WTC11 (cell line): ENCODE measurements at regions not wholly inside any gene's neighbourhood (a gene's known extent, or its start where the extent isn't known, plus 50 kb on each side); places are given as distances from the start of the nearest gene placed in this dataset.

Experiments
- ESRRA ChIP-seq: sonication (generic); formaldehyde crosslinking; IDR thresholded peaks from 2 replicates; pipeline ENCODE4 v1.8.1; 2022; ENCODE audit warnings: mild to moderate bottlenecking, missing genetic modification reagents, borderline replicate concordance
- HMGXB4 ChIP-seq: sonication (generic); formaldehyde crosslinking; IDR thresholded peaks from 2 replicates; pipeline ENCODE4 v1.8.1; 2023; ENCODE audit warnings: mild to moderate bottlenecking, moderate library complexity, missing genetic modification reagents
- KAT7 ChIP-seq: sonication (generic); formaldehyde crosslinking; IDR thresholded peaks from 2 replicates; pipeline ENCODE4 v1.8.1; 2023; ENCODE audit warnings: missing genetic modification reagents, mild to moderate bottlenecking, borderline replicate concordance
- NFYB ChIP-seq: sonication (generic); formaldehyde crosslinking; conservative IDR thresholded peaks from 2 replicates; pipeline ENCODE4 v1.8.0; 2022; ENCODE audit warnings: low read depth, missing genetic modification reagents
- SP1 ChIP-seq: sonication (generic); formaldehyde crosslinking; conservative IDR thresholded peaks from 2 replicates; pipeline ENCODE4 v1.8.1; 2022; ENCODE audit warnings: missing genetic modification reagents
- ZBTB21 ChIP-seq: sonication (generic); formaldehyde crosslinking; IDR thresholded peaks from 2 replicates; pipeline ENCODE4 v1.8.1; 2023; ENCODE audit warnings: mild to moderate bottlenecking, missing genetic modification reagents, borderline replicate concordance
- TF ChIP-seq, protein P1 (sequence below): fragments of 200-600 bp; IDR thresholded peaks from 2 replicates; pipeline ENCODE4 v1.8.0; 2022; ENCODE audit warnings: antibody characterized with exemption
- TF ChIP-seq, protein P2 (sequence below): sonication (generic); formaldehyde crosslinking; IDR thresholded peaks from 2 replicates; pipeline ENCODE4 v1.8.0; 2022; ENCODE audit warnings: mild to moderate bottlenecking, missing genetic modification reagents
- TF ChIP-seq, protein P3 (sequence below): sonication (generic); formaldehyde crosslinking; IDR thresholded peaks from 2 replicates; pipeline ENCODE4 v1.8.0; 2022; ENCODE audit warnings: missing genetic modification reagents

- TF ChIP-seq, protein P1, sequence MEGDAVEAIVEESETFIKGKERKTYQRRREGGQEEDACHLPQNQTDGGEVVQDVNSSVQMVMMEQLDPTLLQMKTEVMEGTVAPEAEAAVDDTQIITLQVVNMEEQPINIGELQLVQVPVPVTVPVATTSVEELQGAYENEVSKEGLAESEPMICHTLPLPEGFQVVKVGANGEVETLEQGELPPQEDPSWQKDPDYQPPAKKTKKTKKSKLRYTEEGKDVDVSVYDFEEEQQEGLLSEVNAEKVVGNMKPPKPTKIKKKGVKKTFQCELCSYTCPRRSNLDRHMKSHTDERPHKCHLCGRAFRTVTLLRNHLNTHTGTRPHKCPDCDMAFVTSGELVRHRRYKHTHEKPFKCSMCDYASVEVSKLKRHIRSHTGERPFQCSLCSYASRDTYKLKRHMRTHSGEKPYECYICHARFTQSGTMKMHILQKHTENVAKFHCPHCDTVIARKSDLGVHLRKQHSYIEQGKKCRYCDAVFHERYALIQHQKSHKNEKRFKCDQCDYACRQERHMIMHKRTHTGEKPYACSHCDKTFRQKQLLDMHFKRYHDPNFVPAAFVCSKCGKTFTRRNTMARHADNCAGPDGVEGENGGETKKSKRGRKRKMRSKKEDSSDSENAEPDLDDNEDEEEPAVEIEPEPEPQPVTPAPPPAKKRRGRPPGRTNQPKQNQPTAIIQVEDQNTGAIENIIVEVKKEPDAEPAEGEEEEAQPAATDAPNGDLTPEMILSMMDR, result no peak
- TF ChIP-seq NFYB (CRISPR knock-in tag) (no peak), KAT7 (CRISPR knock-in tag) (no peak), ESRRA (CRISPR knock-in tag) (no peak), SP1 (CRISPR knock-in tag) (no peak), HMGXB4 (CRISPR knock-in tag) (no peak), ZBTB21 (CRISPR knock-in tag) (no peak)
- TF ChIP-seq, protein P2, sequence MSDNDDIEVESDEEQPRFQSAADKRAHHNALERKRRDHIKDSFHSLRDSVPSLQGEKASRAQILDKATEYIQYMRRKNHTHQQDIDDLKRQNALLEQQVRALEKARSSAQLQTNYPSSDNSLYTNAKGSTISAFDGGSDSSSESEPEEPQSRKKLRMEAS (CRISPR knock-in tag), result no peak
- TF ChIP-seq, protein P3, sequence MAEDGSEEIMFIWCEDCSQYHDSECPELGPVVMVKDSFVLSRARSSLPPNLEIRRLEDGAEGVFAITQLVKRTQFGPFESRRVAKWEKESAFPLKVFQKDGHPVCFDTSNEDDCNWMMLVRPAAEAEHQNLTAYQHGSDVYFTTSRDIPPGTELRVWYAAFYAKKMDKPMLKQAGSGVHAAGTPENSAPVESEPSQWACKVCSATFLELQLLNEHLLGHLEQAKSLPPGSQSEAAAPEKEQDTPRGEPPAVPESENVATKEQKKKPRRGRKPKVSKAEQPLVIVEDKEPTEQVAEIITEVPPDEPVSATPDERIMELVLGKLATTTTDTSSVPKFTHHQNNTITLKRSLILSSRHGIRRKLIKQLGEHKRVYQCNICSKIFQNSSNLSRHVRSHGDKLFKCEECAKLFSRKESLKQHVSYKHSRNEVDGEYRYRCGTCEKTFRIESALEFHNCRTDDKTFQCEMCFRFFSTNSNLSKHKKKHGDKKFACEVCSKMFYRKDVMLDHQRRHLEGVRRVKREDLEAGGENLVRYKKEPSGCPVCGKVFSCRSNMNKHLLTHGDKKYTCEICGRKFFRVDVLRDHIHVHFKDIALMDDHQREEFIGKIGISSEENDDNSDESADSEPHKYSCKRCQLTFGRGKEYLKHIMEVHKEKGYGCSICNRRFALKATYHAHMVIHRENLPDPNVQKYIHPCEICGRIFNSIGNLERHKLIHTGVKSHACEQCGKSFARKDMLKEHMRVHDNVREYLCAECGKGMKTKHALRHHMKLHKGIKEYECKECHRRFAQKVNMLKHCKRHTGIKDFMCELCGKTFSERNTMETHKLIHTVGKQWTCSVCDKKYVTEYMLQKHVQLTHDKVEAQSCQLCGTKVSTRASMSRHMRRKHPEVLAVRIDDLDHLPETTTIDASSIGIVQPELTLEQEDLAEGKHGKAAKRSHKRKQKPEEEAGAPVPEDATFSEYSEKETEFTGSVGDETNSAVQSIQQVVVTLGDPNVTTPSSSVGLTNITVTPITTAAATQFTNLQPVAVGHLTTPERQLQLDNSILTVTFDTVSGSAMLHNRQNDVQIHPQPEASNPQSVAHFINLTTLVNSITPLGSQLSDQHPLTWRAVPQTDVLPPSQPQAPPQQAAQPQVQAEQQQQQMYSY (CRISPR knock-in tag), result no peak
Measured at GRCh38 chr22:47486569-47487312, 724.3 kb downstream of the TBC1D22A start.
